CD14-positive monocyte (primary cell): ENCODE measurements at regions not wholly inside any gene's neighbourhood (a gene's known extent, or its start where the extent isn't known, plus 50 kb on each side); places are given as distances from the start of the nearest gene placed in this dataset.

Experiments
- DNase-seq, 3 donors: peaks; one replicate each; pipeline ENCODE4 v3.0.0-alpha.2; 2011 to 2022
- H2AFZ ChIP-seq: 2 replicates; pipeline ENCODE4 v1.6.0; 2012; ENCODE audit warnings: mild to moderate bottlenecking, low read depth, low read length, inconsistent platforms; ENCODE audit not compliant: insufficient read depth, poor library complexity, severe bottlenecking
- H3K27ac ChIP-seq, 2 donors: 1 replicate in 1 of 2; 2 replicates in 1 of 2; pipeline ENCODE4 v1.5.1; 2012 to 2013; ENCODE audit warnings: low read length in 2 of 2, control low read depth in 1 of 2, inconsistent platforms in 1 of 2, low read depth in 1 of 2, mild to moderate bottlenecking in 1 of 2
- H3K27me3 ChIP-seq, 2 donors: one replicate each; pipeline versions ENCODE4 v1.6.0 to v1.6.1; 2011 to 2013; ENCODE audit warnings: low read length in 2 of 2; ENCODE audit not compliant: control insufficient read depth in 2 of 2, insufficient read depth in 2 of 2
- H3K36me3 ChIP-seq, 2 donors: replicated peaks in 1 of 2; 1 replicate in 1 of 2; 2 replicates in 1 of 2; pipeline versions ENCODE4 v1.5.1 to v1.6.1; 2012 to 2013; ENCODE audit warnings: low read length in 2 of 2, control low read depth in 1 of 2, inconsistent platforms in 1 of 2, mild to moderate bottlenecking in 1 of 2; ENCODE audit not compliant: insufficient read depth in 2 of 2, control insufficient read depth in 1 of 2
- H3K4me1 ChIP-seq, 2 donors: 1 replicate in 1 of 2; 2 replicates in 1 of 2; pipeline versions ENCODE4 v1.5.1 to v1.6.1; 2012 to 2013; ENCODE audit warnings: low read length in 2 of 2, control low read depth in 1 of 2, inconsistent platforms in 1 of 2, mild to moderate bottlenecking in 1 of 2, moderate library complexity in 1 of 2; ENCODE audit not compliant: insufficient read depth in 2 of 2, control insufficient read depth in 1 of 2
- H3K4me2 ChIP-seq: replicated peaks from 2 replicates; pipeline ENCODE3; 2012; ENCODE audit warnings: low read length, moderate library complexity, mild to moderate bottlenecking; ENCODE audit not compliant: poor library complexity, severe bottlenecking; ENCODE audit errors: extremely low read depth
- H3K4me3 ChIP-seq, 3 experiments: fragments of 200-600 bp in 1 of 3; sonication (generic) in 1 of 3; replicated peaks in 1 of 3; 1 replicate in 2 of 3; 2 replicates in 1 of 3; pipeline ENCODE4 v1.5.1; 2011 to 2013; ENCODE audit warnings: low read length in 3 of 3, mild to moderate bottlenecking in 3 of 3, control low read depth in 2 of 3, low read depth in 2 of 3, inconsistent platforms in 1 of 3, moderate library complexity in 1 of 3
- H3K79me2 ChIP-seq: 2 replicates; pipeline ENCODE4 v1.6.0; 2012; ENCODE audit warnings: mild to moderate bottlenecking, control low read depth, inconsistent platforms, low read length, moderate library complexity; ENCODE audit not compliant: insufficient read depth
- H3K9ac ChIP-seq: 2 replicates; pipeline ENCODE4 v1.6.0; 2017; ENCODE audit warnings: low read length, mild to moderate bottlenecking; ENCODE audit not compliant: insufficient read depth, poor library complexity, severe bottlenecking
- H3K9me3 ChIP-seq, 2 donors: replicated peaks in 1 of 2; 1 replicate in 1 of 2; 2 replicates in 1 of 2; pipeline versions ENCODE4 v1.5.1 to v1.6.1; 2012 to 2013; ENCODE audit warnings: low read length in 2 of 2, control low read depth in 1 of 2; ENCODE audit not compliant: control insufficient read depth in 1 of 2, insufficient read depth in 1 of 2
- H4K20me1 ChIP-seq: 2 replicates; pipeline ENCODE4 v1.6.0; 2012; ENCODE audit warnings: mild to moderate bottlenecking, low read length, control low read depth, moderate library complexity; ENCODE audit not compliant: insufficient read depth
- H3K27ac Mint-ChIP-seq, 7 donors: one replicate each; pipeline ENCODE4 v1.8.0; 2020; ENCODE audit warnings: mild to moderate bottlenecking in 7 of 7, mixed read lengths in 7 of 7, moderate library complexity in 6 of 7, inconsistent platforms in 2 of 7
- H3K27me3 Mint-ChIP-seq, 3 donors: one replicate each; pipeline ENCODE4 v1.8.0; 2021 to 2022; ENCODE audit warnings: low read depth in 3 of 3, mild to moderate bottlenecking in 3 of 3, mixed read lengths in 3 of 3, moderate library complexity in 3 of 3, inconsistent platforms in 1 of 3
- H3K36me3 Mint-ChIP-seq, 2 donors: one replicate each; pipeline ENCODE4 v1.8.0; 2020; ENCODE audit warnings: mixed read lengths in 2 of 2, inconsistent platforms in 1 of 2, mild to moderate bottlenecking in 1 of 2
- H3K4me1 Mint-ChIP-seq: one replicate; pipeline ENCODE4 v1.8.0; 2020; ENCODE audit warnings: mild to moderate bottlenecking, mixed read lengths
- H3K4me3 Mint-ChIP-seq, 2 donors: one replicate each; pipeline ENCODE4 v1.8.0; 2020; ENCODE audit warnings: mild to moderate bottlenecking in 2 of 2, mixed read lengths in 2 of 2, moderate library complexity in 1 of 2
- H3K9me3 Mint-ChIP-seq, 7 donors: one replicate each; pipeline ENCODE4 v1.8.0; 2020 to 2022; ENCODE audit warnings: mixed read lengths in 7 of 7, mild to moderate bottlenecking in 6 of 7, moderate library complexity in 6 of 7, inconsistent platforms in 2 of 7
- CTCF ChIP-seq: fragments of 200-600 bp; IDR thresholded peaks from one replicate; pipeline ENCODE4 v1.8.0; 2022; ENCODE audit warnings: antibody characterized with exemption, mild to moderate bottlenecking
- WGBS: methylation state at CpG from one replicate; pipeline ENCODE4 v1.1.5; 2013; ENCODE audit warnings: missing lambda C conversion rate; ENCODE audit not compliant: insufficient coverage; 5-methylcytosine and 5-hydroxymethylcytosine counted together
- intact Hi-C, 2 donors: fragments of 100-400 bp; cut with micrococcal nuclease; formaldehyde crosslinking; loops; one replicate each; pipeline versions ENCODE4 v1.15.0 to v1.15.1; 2023

GRCh38 chr11:109606256-109606655 lies 184.3 kb downstream of the C11orf87 start:
- no peak overlapping the region for H3K9ac ChIP-seq
- H3K4me2 ChIP-seq: no peak overlapping the region
- H2AFZ ChIP-seq: no peak overlapping the region
- Mint-ChIP-seq H3K27ac (no peak overlapping the region), H3K4me3 (no peak overlapping the region), H3K4me1 (no peaks in the 10 kb centered on the region), H3K36me3 (no peaks in the 10 kb centered on the region), H3K27me3 (peaks cover 0 to 2% (median 1%) of the 10 kb centered on the region in 3 donors), H3K9me3 (peaks cover 0 to 3% (median 0%) of the 10 kb centered on the region in 7 donors)
- no peaks in the 10 kb centered on the region for H3K9me3 ChIP-seq
- no peak for DNase-seq
- no peaks in the 10 kb centered on the region for H3K4me1 ChIP-seq
- no peak for TF ChIP-seq CTCF
- no CpG with 5 or more reads among the region's 1 CpG for WGBS
- H3K27me3 ChIP-seq: no peaks in the 10 kb centered on the region
- H3K27ac ChIP-seq: no peak overlapping the region
- no peaks in the 10 kb centered on the region for H3K79me2 ChIP-seq
- no peaks in the 10 kb centered on the region for H3K36me3 ChIP-seq
- intact Hi-C loops: no loop called here
- H4K20me1 ChIP-seq: no peaks in the 10 kb centered on the region
- no peak overlapping the region for H3K4me3 ChIP-seq

- H2AFZ ChIP-seq: no peak overlapping the region
- no peaks in the 10 kb centered on the region for H3K4me1 Mint-ChIP-seq
- no peak overlapping the region for H3K27ac ChIP-seq
- intact Hi-C loops: no loop called here
- no peaks in the 10 kb centered on the region for H3K4me1 ChIP-seq
- H3K79me2 ChIP-seq: no peaks in the 10 kb centered on the region
- H3K27ac Mint-ChIP-seq: no peak overlapping the region
- no peak overlapping the region for H3K9ac ChIP-seq
- H3K36me3 Mint-ChIP-seq: no peaks in the 10 kb centered on the region
- H3K4me3 Mint-ChIP-seq: no peak overlapping the region
- DNase-seq: no peak
- no peak for TF ChIP-seq CTCF
- H3K9me3 ChIP-seq: no peaks in the 10 kb centered on the region
- H3K9me3 Mint-ChIP-seq: peaks cover 0 to 7% (median 1%) of the 10 kb centered on the region in 7 donors
- H3K27me3 ChIP-seq: no peaks in the 10 kb centered on the region
- no peaks in the 10 kb centered on the region for H3K36me3 ChIP-seq
- H3K27me3 Mint-ChIP-seq: peaks cover 0 to 2% (median 0%) of the 10 kb centered on the region in 3 donors
- no peak overlapping the region for H3K4me3 ChIP-seq
- no peak overlapping the region for H3K4me2 ChIP-seq
- no CpG with 5 or more reads among the region's 1 CpG for WGBS
- H4K20me1 ChIP-seq: no peaks in the 10 kb centered on the region
Observed at GRCh38 chr11:109609454-109610185, 187.6 kb downstream of the C11orf87 start.
